GM12878 (cell line): ENCODE measurements at regions not wholly inside any gene's neighbourhood (a gene's known extent, or its start where the extent isn't known, plus 50 kb on each side); places are given as distances from the start of the nearest gene placed in this dataset.

Source experiments
- ATAC-seq: fragments of 200-7000 bp; cut with Tn5 transposase; 3 replicates; pipeline ENCODE4 v1.9.1; 2020; ENCODE audit warnings: mild to moderate bottlenecking, moderate library complexity
- BruUV-seq: library from RNA; stranded (reverse); fragments of 400-500 nt; replicated peaks from 2 replicates; lab custom pipeline; 2021; lab: Mats Ljungman, UMichigan
- CTCF ChIA-PET: fragments of 300-600 bp; sonication (Branson Sonifier 250); formaldehyde crosslinking; extraction: SDS; loops from one replicate; lab custom pipeline; 2021; ENCODE audit warnings: inconsistent platforms; lab: Yijun Ruan, JAX
- POLR2A ChIA-PET: fragments of 350-600 bp; formaldehyde crosslinking; extraction: SDS; loops from one replicate; lab custom pipeline; 2021; ENCODE audit warnings: inconsistent platforms; lab: Charles Lee
- RAD21 ChIA-PET: fragments of 300-600 bp; sonication (Branson Sonifier 250); formaldehyde crosslinking; loops from one replicate; lab custom pipeline; 2023; ENCODE audit warnings: antibody characterized with exemption; ENCODE audit not compliant: unreplicated experiment; lab: Charles Lee
- SMC1A ChIA-PET: fragments of 300-600 bp; sonication (Branson Sonifier 250); formaldehyde crosslinking; loops from one replicate; lab custom pipeline; 2023; ENCODE audit not compliant: unreplicated experiment, uncharacterized antibody; lab: Charles Lee
- DNase-seq: peaks from one replicate; pipeline ENCODE4 v3.0.0-alpha.2; 2011; ENCODE audit warnings: low read depth, low spot score
- FAIRE-seq: peaks from 3 replicates; lab custom pipeline; 2011; peaks lifted over from hg19 to GRCh38; lab: Jason Lieb, UNC
- H2AFZ ChIP-seq: 2 replicates; pipeline ENCODE4 v1.6.0; 2011; ENCODE audit warnings: low read depth, low read length, control low read depth; ENCODE audit not compliant: control insufficient read depth
- H3K27ac ChIP-seq: 2 replicates; pipeline ENCODE4 v1.5.1; 2011; ENCODE audit warnings: control low read depth; ENCODE audit not compliant: control insufficient read depth, insufficient read depth
- H3K27me3 ChIP-seq, 2 experiments: replicated peaks in 1 of 2; 2 replicates each; pipeline versions ENCODE4 v1.6.0 to v1.6.1; 2011; ENCODE audit warnings: low read length in 1 of 2; ENCODE audit not compliant: control insufficient read depth in 2 of 2, insufficient read depth in 2 of 2
- H3K36me3 ChIP-seq, 2 experiments: 2 replicates each; pipeline ENCODE4 v1.5.1; 2011; ENCODE audit warnings: low read length in 1 of 2; ENCODE audit not compliant: control insufficient read depth in 2 of 2, insufficient read depth in 2 of 2
- H3K4me1 ChIP-seq: 2 replicates; pipeline ENCODE4 v1.6.1; 2011; ENCODE audit warnings: mild to moderate bottlenecking, low read length, moderate library complexity, mixed read lengths; ENCODE audit not compliant: control insufficient read depth, insufficient read depth
- H3K4me2 ChIP-seq: 2 replicates; pipeline ENCODE4 v1.6.0; 2011; ENCODE audit warnings: control low read depth; ENCODE audit not compliant: control insufficient read depth, insufficient read depth
- H3K4me3 ChIP-seq: fragments of 200-600 bp; sonication (generic); 2 replicates; pipeline ENCODE4 v1.5.1; 2016
- H3K79me2 ChIP-seq: 2 replicates; pipeline ENCODE4 v1.6.0; 2011; ENCODE audit warnings: low read length; ENCODE audit not compliant: control insufficient read depth, insufficient read depth
- H3K9ac ChIP-seq: 2 replicates; pipeline ENCODE4 v1.8.0; 2011; ENCODE audit warnings: low read length, control low read depth, mixed read lengths; ENCODE audit not compliant: control insufficient read depth, insufficient read depth
- H3K9me3 ChIP-seq: replicated peaks from 3 replicates; pipeline ENCODE4 v1.5.1; 2011; ENCODE audit warnings: mild to moderate bottlenecking, low read length; ENCODE audit not compliant: control insufficient read depth, insufficient read depth
- H4K20me1 ChIP-seq: 2 replicates; pipeline ENCODE4 v1.6.0; 2011; ENCODE audit not compliant: control insufficient read depth, insufficient read depth
- CBX3 ChIP-seq: fragments of 200-600 bp; sonication (generic); IDR thresholded peaks from 2 replicates; pipeline ENCODE4 v1.6.1; 2016; ENCODE audit warnings: low read depth, borderline replicate concordance
- CHD2 ChIP-seq: IDR thresholded peaks from 2 replicates; pipeline ENCODE4 v1.6.1; 2011; ENCODE audit warnings: low read depth, low read length, improper control_type of control experiment, borderline replicate concordance
- CREM ChIP-seq: IDR thresholded peaks from 2 replicates; pipeline ENCODE4 v1.6.1; 2014; ENCODE audit warnings: antibody characterized with exemption, low read depth
- EGR1 ChIP-seq, 2 experiments: IDR thresholded peaks; 1 replicate in 1 of 2; 2 replicates in 1 of 2; pipeline ENCODE4 v1.6.1; 2011 to 2012; ENCODE audit warnings: low read depth in 2 of 2, low read length in 2 of 2, borderline replicate concordance in 1 of 2, mild to moderate bottlenecking in 1 of 2, moderate library complexity in 1 of 2
- GATAD2B ChIP-seq: fragments of 450-650 bp; conservative IDR thresholded peaks from 2 replicates; pipeline ENCODE4 v1.6.1; 2017; ENCODE audit warnings: low read depth, mild to moderate bottlenecking, moderate library complexity
- HDAC6 ChIP-seq: fragments of 200-600 bp; sonication (generic); IDR thresholded peaks from one replicate; pipeline ENCODE4 v1.8.0; 2017; ENCODE audit warnings: antibody characterized with exemption; ENCODE audit not compliant: unreplicated experiment
- KAT2A ChIP-seq: conservative IDR thresholded peaks from 2 replicates; pipeline ENCODE4 v1.6.1; 2011; ENCODE audit warnings: low read depth, low read length; ENCODE audit not compliant: control insufficient read depth
- POU2F2 ChIP-seq: IDR thresholded peaks from 3 replicates; pipeline ENCODE4 v1.6.1; 2011; ENCODE audit warnings: low read depth, mild to moderate bottlenecking, low read length, borderline replicate concordance
- TCF3 ChIP-seq: IDR thresholded peaks from 2 replicates; pipeline ENCODE4 v1.6.1; 2012; ENCODE audit warnings: low read depth, mild to moderate bottlenecking, low read length, borderline replicate concordance; ENCODE audit not compliant: insufficient read depth
- YBX1 ChIP-seq: fragments of 450-650 bp; IDR thresholded peaks from 2 replicates; pipeline ENCODE4 v1.6.1; 2016; ENCODE audit warnings: antibody characterized with exemption
- ZSCAN29 ChIP-seq: fragments of 450-650 bp; IDR thresholded peaks from 2 replicates; pipeline ENCODE4 v1.6.1; 2017; ENCODE audit warnings: mild to moderate bottlenecking, moderate library complexity
- WGBS: methylation state at CpG from one replicate; pipeline ENCODE4 v1.1.6; 2016; ENCODE audit warnings: low lambda C conversion rate; ENCODE audit not compliant: insufficient replicate concordance, insufficient coverage; ENCODE audit errors: missing lambda C conversion rate; 5-methylcytosine and 5-hydroxymethylcytosine counted together
- in situ Hi-C: fragments of 300-500 bp; cut with MboI; formaldehyde crosslinking; loops from 9 replicates; pipeline ENCODE4 v1.14.3; 2018; ENCODE audit warnings: mixed read lengths
- intact Hi-C: fragments of 100-400 bp; cut with micrococcal nuclease; formaldehyde crosslinking; loops from one replicate; pipeline ENCODE4 v1.14.2; 2022; ENCODE audit not compliant: unreplicated experiment
- TF ChIP-seq, protein P1 (sequence below): fragments of 450-650 bp; IDR thresholded peaks from 2 replicates; pipeline ENCODE4 v1.6.1; 2017; ENCODE audit warnings: low read depth, mild to moderate bottlenecking, moderate library complexity
- TF ChIP-seq, protein P2 (sequence below): fragments of 450-650 bp; IDR thresholded peaks from 2 replicates; pipeline ENCODE4 v1.6.1; 2016; ENCODE audit warnings: mild to moderate bottlenecking, moderate library complexity, borderline replicate concordance
- TF ChIP-seq, protein P3 (sequence below): fragments of 450-650 bp; IDR thresholded peaks from 2 replicates; pipeline ENCODE4 v1.6.1; 2017; ENCODE audit warnings: mild to moderate bottlenecking
- TF ChIP-seq, protein P4 (sequence below): fragments of 450-650 bp; IDR thresholded peaks from 2 replicates; pipeline ENCODE4 v1.6.1; 2017; ENCODE audit warnings: antibody characterized with exemption, mild to moderate bottlenecking, moderate library complexity

DNA sequence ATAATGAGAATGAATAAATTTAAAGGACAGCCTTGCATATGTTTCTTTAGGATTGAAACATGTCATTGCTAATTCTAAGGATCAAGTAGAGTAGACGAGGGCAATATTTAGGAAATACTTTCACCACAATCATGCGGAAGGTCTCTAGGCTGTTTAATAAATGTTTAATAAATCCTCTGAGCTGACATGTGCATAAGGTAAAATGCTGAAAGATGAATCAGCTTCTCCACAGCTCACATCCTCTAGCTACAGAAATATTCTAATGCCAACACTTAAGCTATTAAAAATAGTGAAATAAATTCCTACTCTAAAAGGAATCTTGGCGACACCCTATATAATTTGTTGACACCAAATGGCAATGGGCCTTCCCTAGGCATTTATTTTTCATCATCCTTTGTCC is 407.3 kb downstream of the TBL1XR1 start:
- Histone ChIP-seq H3K27ac (no peak overlapping the region), H3K4me1 (no peaks in the 10 kb centered on the region), H3K79me2 (no peaks in the 10 kb centered on the region), H3K9ac (no peak overlapping the region), H3K9me3 (no peaks in the 10 kb centered on the region), H3K4me3 (no peak overlapping the region), H3K36me3 (no peaks in the 10 kb centered on the region), H4K20me1 (no peaks in the 10 kb centered on the region), H3K4me2 (no peak overlapping the region), H3K27me3 (no peaks in the 10 kb centered on the region), H2AFZ (no peak overlapping the region)
- BruUV-seq, result no TSS peak
- FAIRE-seq (no peak), DNase-seq (no peak), ATAC-seq (no peak)
- ChIA-PET RAD21 (no interaction called here), SMC1A (interaction anchor here (0.6 kb wide), 1 partner anchor 816 kb away, joined by 3 read pairs; no protein-coding TSS in a partner anchor), POLR2A (no interaction called here), CTCF (no interaction called here)
- intact Hi-C loops (no loop called here), in situ Hi-C loops (no loop called here)
- WGBS, result 10% methylated on average over 3 of the region's 3 CpGs
- TF ChIP-seq, protein P1, sequence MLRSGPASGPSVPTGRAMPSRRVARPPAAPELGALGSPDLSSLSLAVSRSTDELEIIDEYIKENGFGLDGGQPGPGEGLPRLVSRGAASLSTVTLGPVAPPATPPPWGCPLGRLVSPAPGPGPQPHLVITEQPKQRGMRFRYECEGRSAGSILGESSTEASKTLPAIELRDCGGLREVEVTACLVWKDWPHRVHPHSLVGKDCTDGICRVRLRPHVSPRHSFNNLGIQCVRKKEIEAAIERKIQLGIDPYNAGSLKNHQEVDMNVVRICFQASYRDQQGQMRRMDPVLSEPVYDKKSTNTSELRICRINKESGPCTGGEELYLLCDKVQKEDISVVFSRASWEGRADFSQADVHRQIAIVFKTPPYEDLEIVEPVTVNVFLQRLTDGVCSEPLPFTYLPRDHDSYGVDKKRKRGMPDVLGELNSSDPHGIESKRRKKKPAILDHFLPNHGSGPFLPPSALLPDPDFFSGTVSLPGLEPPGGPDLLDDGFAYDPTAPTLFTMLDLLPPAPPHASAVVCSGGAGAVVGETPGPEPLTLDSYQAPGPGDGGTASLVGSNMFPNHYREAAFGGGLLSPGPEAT, result no peak
- TF ChIP-seq HDAC6 (no peak), EGR1 (IDR thresholded peaks at IDR 0.05; ENCODE audit: borderline replicate concordance in 1 of 2, low read depth in 2 of 2, low read length in 2 of 2) (no peak), KAT2A (no peak), ZSCAN29 (no peak), POU2F2 (no peak), CREM (no peak), CBX3 (no peak), GATAD2B (no peak), YBX1 (no peak), TCF3 (no peak), CHD2 (no peak)
- TF ChIP-seq, protein P2, sequence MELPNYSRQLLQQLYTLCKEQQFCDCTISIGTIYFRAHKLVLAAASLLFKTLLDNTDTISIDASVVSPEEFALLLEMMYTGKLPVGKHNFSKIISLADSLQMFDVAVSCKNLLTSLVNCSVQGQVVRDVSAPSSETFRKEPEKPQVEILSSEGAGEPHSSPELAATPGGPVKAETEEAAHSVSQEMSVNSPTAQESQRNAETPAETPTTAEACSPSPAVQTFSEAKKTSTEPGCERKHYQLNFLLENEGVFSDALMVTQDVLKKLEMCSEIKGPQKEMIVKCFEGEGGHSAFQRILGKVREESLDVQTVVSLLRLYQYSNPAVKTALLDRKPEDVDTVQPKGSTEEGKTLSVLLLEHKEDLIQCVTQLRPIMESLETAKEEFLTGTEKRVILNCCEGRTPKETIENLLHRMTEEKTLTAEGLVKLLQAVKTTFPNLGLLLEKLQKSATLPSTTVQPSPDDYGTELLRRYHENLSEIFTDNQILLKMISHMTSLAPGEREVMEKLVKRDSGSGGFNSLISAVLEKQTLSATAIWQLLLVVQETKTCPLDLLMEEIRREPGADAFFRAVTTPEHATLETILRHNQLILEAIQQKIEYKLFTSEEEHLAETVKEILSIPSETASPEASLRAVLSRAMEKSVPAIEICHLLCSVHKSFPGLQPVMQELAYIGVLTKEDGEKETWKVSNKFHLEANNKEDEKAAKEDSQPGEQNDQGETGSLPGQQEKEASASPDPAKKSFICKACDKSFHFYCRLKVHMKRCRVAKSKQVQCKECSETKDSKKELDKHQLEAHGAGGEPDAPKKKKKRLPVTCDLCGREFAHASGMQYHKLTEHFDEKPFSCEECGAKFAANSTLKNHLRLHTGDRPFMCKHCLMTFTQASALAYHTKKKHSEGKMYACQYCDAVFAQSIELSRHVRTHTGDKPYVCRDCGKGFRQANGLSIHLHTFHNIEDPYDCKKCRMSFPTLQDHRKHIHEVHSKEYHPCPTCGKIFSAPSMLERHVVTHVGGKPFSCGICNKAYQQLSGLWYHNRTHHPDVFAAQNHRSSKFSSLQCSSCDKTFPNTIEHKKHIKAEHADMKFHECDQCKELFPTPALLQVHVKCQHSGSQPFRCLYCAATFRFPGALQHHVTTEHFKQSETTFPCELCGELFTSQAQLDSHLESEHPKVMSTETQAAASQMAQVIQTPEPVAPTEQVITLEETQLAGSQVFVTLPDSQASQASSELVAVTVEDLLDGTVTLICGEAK, result no peak
- TF ChIP-seq, protein P3, sequence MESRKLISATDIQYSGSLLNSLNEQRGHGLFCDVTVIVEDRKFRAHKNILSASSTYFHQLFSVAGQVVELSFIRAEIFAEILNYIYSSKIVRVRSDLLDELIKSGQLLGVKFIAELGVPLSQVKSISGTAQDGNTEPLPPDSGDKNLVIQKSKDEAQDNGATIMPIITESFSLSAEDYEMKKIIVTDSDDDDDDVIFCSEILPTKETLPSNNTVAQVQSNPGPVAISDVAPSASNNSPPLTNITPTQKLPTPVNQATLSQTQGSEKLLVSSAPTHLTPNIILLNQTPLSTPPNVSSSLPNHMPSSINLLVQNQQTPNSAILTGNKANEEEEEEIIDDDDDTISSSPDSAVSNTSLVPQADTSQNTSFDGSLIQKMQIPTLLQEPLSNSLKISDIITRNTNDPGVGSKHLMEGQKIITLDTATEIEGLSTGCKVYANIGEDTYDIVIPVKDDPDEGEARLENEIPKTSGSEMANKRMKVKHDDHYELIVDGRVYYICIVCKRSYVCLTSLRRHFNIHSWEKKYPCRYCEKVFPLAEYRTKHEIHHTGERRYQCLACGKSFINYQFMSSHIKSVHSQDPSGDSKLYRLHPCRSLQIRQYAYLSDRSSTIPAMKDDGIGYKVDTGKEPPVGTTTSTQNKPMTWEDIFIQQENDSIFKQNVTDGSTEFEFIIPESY, result no peak
- TF ChIP-seq, protein P4, sequence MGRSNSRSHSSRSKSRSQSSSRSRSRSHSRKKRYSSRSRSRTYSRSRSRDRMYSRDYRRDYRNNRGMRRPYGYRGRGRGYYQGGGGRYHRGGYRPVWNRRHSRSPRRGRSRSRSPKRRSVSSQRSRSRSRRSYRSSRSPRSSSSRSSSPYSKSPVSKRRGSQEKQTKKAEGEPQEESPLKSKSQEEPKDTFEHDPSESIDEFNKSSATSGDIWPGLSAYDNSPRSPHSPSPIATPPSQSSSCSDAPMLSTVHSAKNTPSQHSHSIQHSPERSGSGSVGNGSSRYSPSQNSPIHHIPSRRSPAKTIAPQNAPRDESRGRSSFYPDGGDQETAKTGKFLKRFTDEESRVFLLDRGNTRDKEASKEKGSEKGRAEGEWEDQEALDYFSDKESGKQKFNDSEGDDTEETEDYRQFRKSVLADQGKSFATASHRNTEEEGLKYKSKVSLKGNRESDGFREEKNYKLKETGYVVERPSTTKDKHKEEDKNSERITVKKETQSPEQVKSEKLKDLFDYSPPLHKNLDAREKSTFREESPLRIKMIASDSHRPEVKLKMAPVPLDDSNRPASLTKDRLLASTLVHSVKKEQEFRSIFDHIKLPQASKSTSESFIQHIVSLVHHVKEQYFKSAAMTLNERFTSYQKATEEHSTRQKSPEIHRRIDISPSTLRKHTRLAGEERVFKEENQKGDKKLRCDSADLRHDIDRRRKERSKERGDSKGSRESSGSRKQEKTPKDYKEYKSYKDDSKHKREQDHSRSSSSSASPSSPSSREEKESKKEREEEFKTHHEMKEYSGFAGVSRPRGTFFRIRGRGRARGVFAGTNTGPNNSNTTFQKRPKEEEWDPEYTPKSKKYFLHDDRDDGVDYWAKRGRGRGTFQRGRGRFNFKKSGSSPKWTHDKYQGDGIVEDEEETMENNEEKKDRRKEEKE, result no peak
